H1 (cell line): ENCODE measurements at regions not wholly inside any gene's neighbourhood (a gene's known extent, or its start where the extent isn't known, plus 50 kb on each side); places are given as distances from the start of the nearest gene placed in this dataset.

ENCODE experiments used
- CTCF ChIA-PET: fragments of 300-600 bp; sonication (Branson Sonifier 250); formaldehyde crosslinking; loops from one replicate; lab custom pipeline; 2021; ENCODE audit not compliant: partially characterized antibody; lab: Charles Lee
- POLR2A ChIA-PET: fragments of 300-600 bp; sonication (Branson Sonifier 250); formaldehyde crosslinking; loops from one replicate; lab custom pipeline; 2021; ENCODE audit warnings: inconsistent platforms; ENCODE audit not compliant: partially characterized antibody; lab: Charles Lee
- DNase-seq, 2 experiments: peaks; one replicate each; pipeline versions ENCODE4 v3.0.0 to v3.0.0-alpha.2; 2010 to 2022; ENCODE audit warnings: low spot score in 2 of 2, low read depth in 1 of 2, mixed read lengths in 1 of 2
- FAIRE-seq: peaks from 2 replicates; lab custom pipeline; 2011; peaks lifted over from hg19 to GRCh38; lab: Jason Lieb, UNC
- H2AFZ ChIP-seq: 2 replicates; pipeline ENCODE4 v1.8.1; 2012; ENCODE audit warnings: low read length, inconsistent platforms
- H2AK5ac ChIP-seq: 2 replicates; pipeline ENCODE4 v1.6.1; 2013; ENCODE audit warnings: low read depth, low read length
- H2BK120ac ChIP-seq: replicated peaks from 2 replicates; pipeline ENCODE3; 2013; ENCODE audit warnings: low read depth, low read length, inconsistent platforms
- H2BK12ac ChIP-seq: 2 replicates; pipeline ENCODE4 v1.6.1; 2013; ENCODE audit warnings: low read depth, low read length
- H2BK15ac ChIP-seq: 2 replicates; pipeline ENCODE4 v1.6.1; 2013; ENCODE audit warnings: low read length
- H2BK20ac ChIP-seq: 2 replicates; pipeline ENCODE4 v1.6.1; 2013; ENCODE audit warnings: low read length
- H2BK5ac ChIP-seq: 2 replicates; pipeline ENCODE4 v1.6.1; 2013; ENCODE audit warnings: low read depth, low read length
- H3K14ac ChIP-seq: 2 replicates; pipeline ENCODE4 v1.6.1; 2013; ENCODE audit warnings: inconsistent platforms; ENCODE audit not compliant: insufficient read length
- H3K18ac ChIP-seq: 2 replicates; pipeline ENCODE4 v1.6.1; 2013; ENCODE audit warnings: low read length; ENCODE audit errors: extremely low read depth
- H3K23ac ChIP-seq: 2 replicates; pipeline ENCODE4 v1.6.1; 2013; ENCODE audit warnings: inconsistent platforms; ENCODE audit not compliant: insufficient read length
- H3K23me2 ChIP-seq: 2 replicates; pipeline ENCODE4 v1.6.1; 2013; ENCODE audit warnings: low read depth, low read length
- H3K27ac ChIP-seq: 2 replicates; pipeline ENCODE4 v1.6.1; 2011; ENCODE audit warnings: low read depth, low read length, inconsistent platforms
- H3K27me3 ChIP-seq, 4 experiments: replicated peaks in 1 of 4; 1 replicate in 1 of 4; 2 replicates in 3 of 4; pipeline versions ENCODE4 v1.6.1 to v1.8.1; 2011 to 2013; ENCODE audit warnings: low read length in 3 of 4, mild to moderate bottlenecking in 3 of 4, inconsistent platforms in 2 of 4, mixed read lengths in 2 of 4, moderate library complexity in 1 of 4; ENCODE audit not compliant: control insufficient read depth in 3 of 4, insufficient read depth in 3 of 4; ENCODE audit errors: extremely low read depth in 1 of 4
- H3K36me3 ChIP-seq, 4 experiments: 2 replicates each; pipeline versions ENCODE4 v1.6.1 to v1.8.1; 2011 to 2013; ENCODE audit warnings: mild to moderate bottlenecking in 4 of 4, low read length in 3 of 4, moderate library complexity in 2 of 4, control low read depth in 1 of 4, inconsistent platforms in 1 of 4; ENCODE audit not compliant: insufficient read depth in 4 of 4, control insufficient read depth in 2 of 4
- H3K4ac ChIP-seq: replicated peaks from 2 replicates; pipeline ENCODE3; 2013; ENCODE audit warnings: low read length, low read depth, mixed read lengths, inconsistent platforms; ENCODE audit not compliant: insufficient read length
- H3K4me1 ChIP-seq, 4 experiments: replicated peaks in 1 of 4; 1 replicate in 1 of 4; 2 replicates in 3 of 4; pipeline versions ENCODE4 v1.6.1 to v1.8.1; 2011 to 2013; ENCODE audit warnings: low read length in 3 of 4, inconsistent platforms in 2 of 4, mixed read lengths in 1 of 4; ENCODE audit not compliant: insufficient read depth in 4 of 4, control insufficient read depth in 3 of 4
- H3K4me2 ChIP-seq, 2 experiments: 2 replicates each; pipeline versions ENCODE4 v1.6.1 to v1.8.1; 2011 to 2013; ENCODE audit warnings: low read depth in 2 of 2, low read length in 2 of 2, control low read depth in 1 of 2, inconsistent platforms in 1 of 2, mild to moderate bottlenecking in 1 of 2; ENCODE audit not compliant: insufficient read depth in 1 of 2
- H3K4me3 ChIP-seq, 4 experiments: fragments of 200-600, 300-600 bp in 1 of 4; sonication (generic), shearing (Covaris generic), sonication (Bioruptor Twin) in 1 of 4; 2 replicates each; pipeline versions ENCODE4 v1.5.1 to v1.8.1; 2011 to 2016; ENCODE audit warnings: low read length in 4 of 4, low read depth in 3 of 4, control low read depth in 2 of 4, inconsistent platforms in 2 of 4, mild to moderate bottlenecking in 2 of 4, mixed read lengths in 1 of 4, moderate library complexity in 1 of 4; ENCODE audit not compliant: insufficient read depth in 2 of 4; ENCODE audit errors: extremely low read depth in 1 of 4
- H3K56ac ChIP-seq: replicated peaks from 2 replicates; pipeline ENCODE3; 2013; ENCODE audit warnings: low read depth, mild to moderate bottlenecking, mixed read lengths, low read length, inconsistent platforms; ENCODE audit not compliant: insufficient read length
- H3K79me1 ChIP-seq: 2 replicates; pipeline ENCODE4 v1.6.1; 2013; ENCODE audit warnings: low read depth, low read length, control low read depth
- H3K79me2 ChIP-seq, 2 experiments: 2 replicates each; pipeline versions ENCODE4 v1.6.1 to v1.8.1; 2012 to 2013; ENCODE audit warnings: low read length in 2 of 2, mild to moderate bottlenecking in 2 of 2, inconsistent platforms in 1 of 2; ENCODE audit not compliant: insufficient read depth in 2 of 2, control insufficient read depth in 1 of 2
- H3K9ac ChIP-seq, 4 experiments: replicated peaks in 1 of 4; 1 replicate in 1 of 4; 2 replicates in 3 of 4; pipeline versions ENCODE4 v1.6.1 to v1.8.1; 2011 to 2013; ENCODE audit warnings: low read depth in 3 of 4, low read length in 3 of 4, control low read depth in 2 of 4, mild to moderate bottlenecking in 2 of 4, moderate library complexity in 2 of 4, inconsistent platforms in 1 of 4; ENCODE audit errors: extremely low read depth in 1 of 4
- H3K9me3 ChIP-seq, 2 experiments: 2 replicates each; pipeline versions ENCODE4 v1.6.1 to v1.8.1; 2012 to 2013; ENCODE audit warnings: mild to moderate bottlenecking in 2 of 2, moderate library complexity in 2 of 2, control low read depth in 1 of 2, inconsistent platforms in 1 of 2, low read depth in 1 of 2, low read length in 1 of 2, mixed read lengths in 1 of 2; ENCODE audit not compliant: insufficient read depth in 2 of 2
- H4K20me1 ChIP-seq, 2 experiments: replicated peaks in 1 of 2; 2 replicates each; pipeline versions ENCODE3 to v1.8.1; 2011 to 2013; ENCODE audit warnings: inconsistent platforms in 2 of 2, low read length in 2 of 2, mild to moderate bottlenecking in 1 of 2; ENCODE audit not compliant: insufficient read depth in 2 of 2, control insufficient read depth in 1 of 2
- H4K5ac ChIP-seq: 2 replicates; pipeline ENCODE4 v1.6.1; 2013; ENCODE audit warnings: low read length, low read depth, mixed read lengths, inconsistent platforms; ENCODE audit not compliant: insufficient read length
- H4K8ac ChIP-seq: 2 replicates; pipeline ENCODE4 v1.8.0; 2013; ENCODE audit warnings: mild to moderate bottlenecking, moderate library complexity, low read length, inconsistent platforms; ENCODE audit not compliant: insufficient read depth; ENCODE audit errors: extremely low read depth
- H4K91ac ChIP-seq: replicated peaks from 2 replicates; pipeline ENCODE3; 2013; ENCODE audit warnings: low read length, mixed read lengths, inconsistent platforms; ENCODE audit not compliant: insufficient read length
- CHD2 ChIP-seq: IDR thresholded peaks from 2 replicates; pipeline ENCODE4 v1.6.1; 2012; ENCODE audit warnings: low read length, improper control_type of control experiment
- EGR1 ChIP-seq: IDR thresholded peaks from 2 replicates; pipeline ENCODE4 v1.6.1; 2011; ENCODE audit warnings: low read depth, low read length, borderline replicate concordance
- EZH2 ChIP-seq: fragments of 200-600 bp; sonication (generic); IDR thresholded peaks from 2 replicates; pipeline ENCODE4 v1.7.1; 2012; ENCODE audit warnings: low read depth, mild to moderate bottlenecking, moderate library complexity, low read length, inconsistent platforms; ENCODE audit not compliant: severe bottlenecking
- GABPA ChIP-seq: IDR thresholded peaks from 2 replicates; pipeline ENCODE4 v1.6.1; 2011; ENCODE audit warnings: mild to moderate bottlenecking, low read length, moderate library complexity, borderline replicate concordance; ENCODE audit not compliant: insufficient read depth
- HDAC2 ChIP-seq, 2 experiments: fragments of 300-600 bp in 1 of 2; sonication (generic) in 1 of 2; IDR thresholded peaks; 2 replicates each; pipeline ENCODE4 v1.6.1; 2011 to 2012; ENCODE audit warnings: low read depth in 2 of 2, low read length in 2 of 2, mild to moderate bottlenecking in 2 of 2, moderate library complexity in 2 of 2, borderline replicate concordance in 1 of 2, inconsistent platforms in 1 of 2
- JUND ChIP-seq: IDR thresholded peaks from 2 replicates; pipeline ENCODE4 v1.6.1; 2011; ENCODE audit warnings: mild to moderate bottlenecking, improper control_type of control experiment, low read length
- KDM5A ChIP-seq: fragments of 200-600 bp; IDR thresholded peaks from 2 replicates; pipeline ENCODE4 v1.7.1; 2012; ENCODE audit warnings: mild to moderate bottlenecking, low read length, inconsistent platforms, mixed read lengths
- MAX ChIP-seq: IDR thresholded peaks from 2 replicates; pipeline ENCODE4 v1.6.1; 2012; ENCODE audit warnings: inconsistent platforms
- NANOG ChIP-seq: IDR thresholded peaks from 2 replicates; pipeline ENCODE4 v1.6.1; 2011; ENCODE audit warnings: low read length, low read depth, mild to moderate bottlenecking, inconsistent platforms; ENCODE audit not compliant: insufficient read depth, poor library complexity, severe bottlenecking
- POLR2A ChIP-seq, 2 experiments: IDR thresholded peaks; 1 replicate in 1 of 2; 2 replicates in 1 of 2; pipeline ENCODE4 v1.6.1; 2011; ENCODE audit warnings: low read depth in 2 of 2, low read length in 2 of 2, mild to moderate bottlenecking in 2 of 2; ENCODE audit errors: control extremely low read depth in 1 of 2
- POLR2AphosphoS5 ChIP-seq: IDR thresholded peaks from 2 replicates; pipeline ENCODE4 v1.6.1; 2011; ENCODE audit warnings: low read depth, low read length
- RBBP5 ChIP-seq: IDR thresholded peaks from 2 replicates; pipeline ENCODE4 v1.7.1; 2012; ENCODE audit warnings: low read depth, mild to moderate bottlenecking, inconsistent platforms, low read length, moderate library complexity, borderline replicate concordance
- SAP30 ChIP-seq: fragments of 300-600 bp; sonication (generic); IDR thresholded peaks from 2 replicates; pipeline ENCODE4 v1.7.1; 2012; ENCODE audit warnings: low read length, moderate library complexity, mild to moderate bottlenecking, inconsistent platforms; ENCODE audit not compliant: insufficient read depth, insufficient replicate concordance
- SP4 ChIP-seq: IDR thresholded peaks from 2 replicates; pipeline ENCODE4 v1.6.1; 2012; ENCODE audit warnings: low read length, inconsistent platforms
- TEAD4 ChIP-seq: IDR thresholded peaks from 2 replicates; pipeline ENCODE4 v1.6.1; 2012; ENCODE audit warnings: low read depth, low read length, inconsistent platforms, mixed read lengths
- WGBS, 2 experiments: shearing (Covaris generic) in 1 of 2; methylation state at CpG; one replicate each; pipeline versions ENCODE4 v1.1.6 to v1.1.7; 2013 to 2015; ENCODE audit warnings: low lambda C conversion rate in 2 of 2, mixed read lengths in 2 of 2, inconsistent platforms in 1 of 2, low coverage in 1 of 2, missing lambda C conversion rate in 1 of 2; ENCODE audit not compliant: insufficient replicate concordance in 2 of 2, insufficient coverage in 1 of 2, insufficient read length in 1 of 2; ENCODE audit errors: extremely low coverage in 1 of 2, missing lambda C conversion rate in 1 of 2; 5-methylcytosine and 5-hydroxymethylcytosine counted together

- H2BK120ac ChIP-seq: no peak overlapping the region
- no peak overlapping the region for H4K91ac ChIP-seq
- H3K79me2 ChIP-seq: no peaks in the 10 kb centered on the region
- H3K56ac ChIP-seq: no peak overlapping the region
- H3K23me2 ChIP-seq: no peaks in the 10 kb centered on the region
- H4K8ac ChIP-seq: no peak overlapping the region
- H2BK5ac ChIP-seq: no peak overlapping the region
- H3K79me1 ChIP-seq: no peaks in the 10 kb centered on the region
- FAIRE-seq (no peak), DNase-seq (no peak)
- no peak overlapping the region for H3K18ac ChIP-seq
- H4K20me1 ChIP-seq: no peaks in the 10 kb centered on the region
- no peak overlapping the region for H2AK5ac ChIP-seq
- H3K9me3 ChIP-seq: peaks cover 0 to 6% of the 10 kb centered on the region in 2 experiments; a peak in 2 of 4 replicates
- no peak overlapping the region for H2BK20ac ChIP-seq
- TF ChIP-seq RBBP5 (no peak), TEAD4 (no peak), POLR2A (IDR thresholded peaks at IDR 0.05; ENCODE audit: control extremely low read depth in 1 of 2, low read depth in 2 of 2, low read length in 2 of 2) (no peak), GABPA (no peak), SAP30 (no peak), POLR2AphosphoS5 (no peak), NANOG (no peak), EGR1 (no peak), EZH2 (no peak), JUND (no peak), CHD2 (no peak), HDAC2 (IDR thresholded peaks at IDR 0.05; ENCODE audit: borderline replicate concordance in 1 of 2, low read depth in 2 of 2, low read length in 2 of 2) (no peak), MAX (no peak), KDM5A (no peak), SP4 (no peak)
- no peak overlapping the region for H3K27ac ChIP-seq
- no peak overlapping the region for H3K14ac ChIP-seq
- WGBS, 2 experiments: 94% methylated on average over 1 of the region's 1 CpG; no CpG with 5 or more reads in 1 of the 2 experiments
- no peak overlapping the region for H2BK15ac ChIP-seq
- ChIA-PET POLR2A (no interaction called here), CTCF (no interaction called here)
- H3K9ac ChIP-seq: no peak overlapping the region
- H3K4ac ChIP-seq: no peak overlapping the region
- H3K36me3 ChIP-seq: no peaks in the 10 kb centered on the region
- H3K4me2 ChIP-seq: no peak overlapping the region
- H3K4me1 ChIP-seq: no peaks in the 10 kb centered on the region
- no peak overlapping the region for H2BK12ac ChIP-seq
- no peak overlapping the region for H2AFZ ChIP-seq
- H3K4me3 ChIP-seq: no peak overlapping the region
- H3K23ac ChIP-seq: no peak overlapping the region
- H3K27me3 ChIP-seq: no peaks in the 10 kb centered on the region
- H4K5ac ChIP-seq: no peak overlapping the region
Observed at GRCh38 chrX:51435101-51435500, 61.3 kb downstream of the NUDT11 start.
